Esophagus muscularis mucosa (tissue), 4 donors: ENCODE measurements at regions not wholly inside any gene's neighbourhood (a gene's known extent, or its start where the extent isn't known, plus 50 kb on each side); places are given as distances from the start of the nearest gene placed in this dataset.

Experiments
- CTCF ChIP-seq, 3 experiments: fragments of 200-600 bp in 2 of 3; fragments of 450-650 bp in 1 of 3; sonication (generic) in 2 of 3; IDR thresholded peaks; one replicate each; pipeline ENCODE4 v1.5.1; 2017 to 2019; ENCODE audit warnings: antibody characterized with exemption in 3 of 3, mild to moderate bottlenecking in 2 of 3, moderate library complexity in 1 of 3
- EP300 ChIP-seq: sonication (generic); formaldehyde crosslinking; IDR thresholded peaks from one replicate; pipeline ENCODE4 v1.6.1; 2017; ENCODE audit warnings: antibody characterized with exemption
- POLR2A ChIP-seq: fragments of 450-650 bp; IDR thresholded peaks from one replicate; pipeline ENCODE4 v1.6.1; 2017; ENCODE audit warnings: antibody characterized with exemption, moderate library complexity, mild to moderate bottlenecking, low read depth
- POLR2AphosphoS5 ChIP-seq, 2 donors: sonication (generic); formaldehyde crosslinking; IDR thresholded peaks; one replicate each; pipeline ENCODE4 v1.6.1; 2017; ENCODE audit warnings: antibody characterized with exemption in 2 of 2

GRCh38 chr5:166398131-166398530, 1893.3 kb upstream of the WWC1 start:
- TF ChIP-seq CTCF (IDR thresholded peaks at IDR 0.05), result no peak
- no peak for TF ChIP-seq POLR2AphosphoS5 (IDR thresholded peaks at IDR 0.05)
- no peak for TF ChIP-seq POLR2A
- no peak for TF ChIP-seq EP300
